Ovary (tissue), 7 donors: ENCODE measurements at regions not wholly inside any gene's neighbourhood (a gene's known extent, or its start where the extent isn't known, plus 50 kb on each side); places are given as distances from the start of the nearest gene placed in this dataset.

Source experiments
- DNase-seq, 5 donors: peaks; one replicate each; pipeline ENCODE4 v3.0.0-alpha.2; 2019 to 2020
- H3K27ac ChIP-seq, 2 donors: fragments of 200-600 bp; one replicate each; pipeline versions ENCODE4 v1.5.1 to v1.8.0; 2019 to 2022
- H3K27me3 ChIP-seq: fragments of 200-600 bp; one replicate; pipeline ENCODE4 v1.8.0; 2022
- H3K36me3 ChIP-seq: fragments of 200-600 bp; sonication (generic); one replicate; pipeline ENCODE4 v1.5.1; 2019
- H3K4me1 ChIP-seq: one replicate; pipeline ENCODE4 v1.8.1; 2013; ENCODE audit warnings: mild to moderate bottlenecking, moderate library complexity; ENCODE audit not compliant: insufficient read depth
- H3K4me3 ChIP-seq: fragments of 200-600 bp; sonication (generic); one replicate; pipeline ENCODE4 v1.5.1; 2017
- H3K9me3 ChIP-seq, 2 donors: fragments of 200-600 bp in 1 of 2; sonication (generic) in 1 of 2; one replicate each; pipeline versions ENCODE4 v1.5.1 to v1.8.1; 2013 to 2019; ENCODE audit warnings: mild to moderate bottlenecking in 1 of 2, moderate library complexity in 1 of 2
- CTCF ChIP-seq, 3 donors: fragments of 450-650 bp in 2 of 3; fragments of 200-600 bp in 1 of 3; IDR thresholded peaks; one replicate each; pipeline versions ENCODE4 v1.5.1 to v1.8.0; 2016 to 2022; ENCODE audit warnings: antibody characterized with exemption in 3 of 3, mild to moderate bottlenecking in 1 of 3
- EP300 ChIP-seq: sonication (generic); formaldehyde crosslinking; IDR thresholded peaks from one replicate; pipeline ENCODE4 v1.6.1; 2017; ENCODE audit warnings: antibody characterized with exemption
- POLR2A ChIP-seq: fragments of 450-650 bp; IDR thresholded peaks from one replicate; pipeline ENCODE4 v1.6.1; 2017; ENCODE audit warnings: antibody characterized with exemption, mild to moderate bottlenecking, moderate library complexity
- WGBS, 3 donors: extraction: QIAGEN DNeasy Blood & Tissue Kit in 1 of 3; methylation state at CpG; one replicate each; pipeline versions ENCODE4 v1.1.5 to v1.1.7; 2013 to 2017; 5-methylcytosine and 5-hydroxymethylcytosine counted together
- intact Hi-C, 4 donors: fragments of 100-400 bp; cut with DNase I; formaldehyde crosslinking; loops; one replicate each; pipeline versions ENCODE4 v1.11.0 to v1.15.1; 2022 to 2023
- donor health status: DM: no; HTN: no; CAD: no; lungs with moderate emphysema.
- donor health status: DM: no; HTN: no; CAD: no.
- donor health status: Bipolar disorder and iron deficiency.
- donor health status: DM: no; HTN: no; CAD: no.
- donor health status: DM: yes; HTN: yes; CAD: no.

- no peak for TF ChIP-seq EP300
- Histone ChIP-seq H3K27me3 (no peaks in the 10 kb centered on the region), H3K9me3 (no peaks in the 10 kb centered on the region), H3K27ac (no peak overlapping the region), H3K4me1 (no peaks in the 10 kb centered on the region), H3K36me3 (no peaks in the 10 kb centered on the region), H3K4me3 (no peak overlapping the region)
- intact Hi-C loops = no loop called here
- no peak for DNase-seq
- 88 to 90% (median 90%) methylated on average over 25 of the region's 25 CpGs for WGBS, 3 donors
These were observed 268.3 kb downstream of the GALR1 start for GRCh38 chr18:77517901-77518300.

GRCh38 chr18:77520767-77521166 is 271.1 kb downstream of the GALR1 start:
- DNase-seq = no peak

DNA sequence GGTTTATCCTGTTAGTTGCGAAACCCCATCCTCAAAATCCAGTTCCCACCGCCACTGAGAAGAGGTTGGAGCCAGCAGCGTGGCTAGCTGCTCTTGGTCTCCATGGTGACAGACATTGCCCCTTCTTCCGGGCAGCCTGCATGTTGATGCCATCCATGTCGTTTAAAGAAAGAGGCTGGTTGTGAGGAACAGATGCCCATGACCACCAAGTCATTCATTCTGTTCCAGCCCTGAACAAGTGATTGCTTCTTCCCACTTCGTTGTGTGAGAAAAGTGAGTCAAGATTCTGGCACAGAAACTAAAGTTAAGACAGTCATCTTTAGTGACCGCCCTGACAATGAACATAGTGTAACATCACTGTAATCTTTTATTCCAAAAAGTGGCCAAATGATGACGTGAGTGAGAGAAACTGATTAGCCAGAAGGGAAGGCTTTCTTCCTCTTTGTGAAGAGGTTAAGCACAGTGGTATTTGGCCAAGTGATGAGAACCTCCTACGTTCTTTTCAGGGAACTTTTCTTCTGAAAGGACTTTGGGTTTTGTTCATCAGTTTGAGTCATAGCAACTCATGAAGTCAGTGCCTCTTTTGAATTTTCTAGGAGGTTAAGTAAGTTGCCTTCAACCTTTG is 272.5 kb downstream of the GALR1 start:
- no peaks in the 10 kb centered on the region for H3K4me1 ChIP-seq
- no peaks in the 10 kb centered on the region for H3K9me3 ChIP-seq
- no peak for DNase-seq
- H3K27ac ChIP-seq = no peak overlapping the region
- no peak for TF ChIP-seq CTCF (IDR thresholded peaks at IDR 0.05)
- no peak for TF ChIP-seq POLR2A
- TF ChIP-seq EP300 = no peak
- WGBS, 3 donors = 64 to 69% (median 65%) methylated on average over 9 of the region's 9 CpGs
- intact Hi-C loops = loop anchor here in 1 of 4 donors (10.0 kb wide), 1 partner anchor 257 kb away; no protein-coding TSS in a partner anchor
- H3K27me3 ChIP-seq = no peaks in the 10 kb centered on the region
- no peak overlapping the region for H3K4me3 ChIP-seq
- no peaks in the 10 kb centered on the region for H3K36me3 ChIP-seq

More at GRCh38 chr18:77520767-77521166, 271.1 kb downstream of the GALR1 start:
- Histone ChIP-seq H3K36me3 (no peaks in the 10 kb centered on the region), H3K9me3 (no peaks in the 10 kb centered on the region), H3K4me3 (no peak overlapping the region), H3K4me1 (no peaks in the 10 kb centered on the region), H3K27ac (no peak overlapping the region), H3K27me3 (no peaks in the 10 kb centered on the region)
- 76 to 82% (median 79%) methylated on average over 5 of the region's 5 CpGs for WGBS, 3 donors
- intact Hi-C loops = loop anchor here in 1 of 4 donors (10.0 kb wide), 1 partner anchor 256 kb away; no protein-coding TSS in a partner anchor
- TF ChIP-seq CTCF (IDR thresholded peaks at IDR 0.05) = no peak
- TF ChIP-seq EP300 = no peak
- no peak for TF ChIP-seq POLR2A

- no peak for DNase-seq
- 73 to 82% (median 76%) methylated on average over 7 of the region's 7 CpGs for WGBS, 3 donors
- intact Hi-C loops = loop anchor here in 1 of 4 donors (10.0 kb wide), 1 partner anchor 260 kb away; no protein-coding TSS in a partner anchor
- Histone ChIP-seq H3K4me1 (no peaks in the 10 kb centered on the region), H3K4me3 (no peak overlapping the region), H3K36me3 (no peaks in the 10 kb centered on the region), H3K9me3 (no peaks in the 10 kb centered on the region), H3K27me3 (no peaks in the 10 kb centered on the region), H3K27ac (no peak overlapping the region)
- TF ChIP-seq POLR2A = no peak
- TF ChIP-seq CTCF (IDR thresholded peaks at IDR 0.05) = no peak
- no peak for TF ChIP-seq EP300
These were observed 275.3 kb downstream of the GALR1 start for GRCh38 chr18:77524909-77525308.

- no peak for DNase-seq
- H3K9me3 ChIP-seq = no peaks in the 10 kb centered on the region
- H3K4me3 ChIP-seq = no peak overlapping the region
- TF ChIP-seq CTCF (IDR thresholded peaks at IDR 0.05) (no peak), POLR2A (no peak), EP300 (no peak)
- no peaks in the 10 kb centered on the region for H3K36me3 ChIP-seq
- H3K4me1 ChIP-seq = no peaks in the 10 kb centered on the region
- 87 to 90% (median 88%) methylated on average over 8 of the region's 8 CpGs for WGBS, 3 donors
- no peaks in the 10 kb centered on the region for H3K27me3 ChIP-seq
- H3K27ac ChIP-seq = no peak overlapping the region
- intact Hi-C loops = loop anchor here in 1 of 4 donors (10.0 kb wide), 1 partner anchor 262 kb away; no protein-coding TSS in a partner anchor
These were observed 277.3 kb downstream of the GALR1 start for GRCh38 chr18:77526962-77527361.
